Bronchial epithelial cell (primary cell): ENCODE measurements at regions not wholly inside any gene's neighbourhood (a gene's known extent, or its start where the extent isn't known, plus 50 kb on each side); places are given as distances from the start of the nearest gene placed in this dataset.

ENCODE experiments used
- DNase-seq: peaks from one replicate; pipeline ENCODE4 v3.0.0-alpha.2; 2010; ENCODE audit warnings: low read depth
- FAIRE-seq: peaks from 2 replicates; lab custom pipeline; 2011; peaks lifted over from hg19 to GRCh38; lab: Jason Lieb, UNC
- H3K27me3 ChIP-seq: 2 replicates; pipeline ENCODE4 v1.5.1; 2011; ENCODE audit warnings: low read length; ENCODE audit not compliant: control insufficient read depth, insufficient read depth
- H3K36me3 ChIP-seq: 2 replicates; pipeline ENCODE4 v1.5.1; 2011; ENCODE audit warnings: low read length; ENCODE audit not compliant: control insufficient read depth, insufficient read depth
- H3K4me3 ChIP-seq: 2 replicates; pipeline ENCODE4 v1.5.1; 2011; ENCODE audit warnings: mild to moderate bottlenecking, low read depth, low read length, control low read depth
- CTCF ChIP-seq: IDR thresholded peaks from 2 replicates; pipeline ENCODE4 v1.5.1; 2011; ENCODE audit warnings: mild to moderate bottlenecking, moderate library complexity, low read length, control low read depth, inconsistent platforms; ENCODE audit not compliant: insufficient read depth, severe bottlenecking

- H3K27me3 ChIP-seq: no peaks in the 10 kb centered on the region
- DNase-seq: no peak
- no peak for FAIRE-seq
- H3K36me3 ChIP-seq: no peaks in the 10 kb centered on the region
- no peak overlapping the region for H3K4me3 ChIP-seq
- TF ChIP-seq CTCF: no peak
Measured at GRCh38 chr4:189098932-189099696, 841.6 kb upstream of the FRG1 start.

- Histone ChIP-seq H3K36me3 (no peaks in the 10 kb centered on the region), H3K4me3 (no peak overlapping the region), H3K27me3 (no peaks in the 10 kb centered on the region)
- FAIRE-seq (no peak), DNase-seq (no peak)
- TF ChIP-seq CTCF: no peak
Measured at GRCh38 chr4:189113389-189113888, 827.2 kb upstream of the FRG1 start.

- FAIRE-seq: no peak
Measured at GRCh38 chr4:189117426-189117825, 823.2 kb upstream of the FRG1 start.

GRCh38 chr4:189121336-189121735 is 819.3 kb upstream of the FRG1 start:
- H3K36me3 ChIP-seq: no peaks in the 10 kb centered on the region
- H3K4me3 ChIP-seq: no peak overlapping the region
- TF ChIP-seq CTCF: no peak
- DNase-seq (no peak), FAIRE-seq (no peak)
- no peaks in the 10 kb centered on the region for H3K27me3 ChIP-seq

More at GRCh38 chr4:189117426-189117825, 823.2 kb upstream of the FRG1 start:
- H3K36me3 ChIP-seq: no peaks in the 10 kb centered on the region
- no peak overlapping the region for H3K4me3 ChIP-seq
- peak; percentile 12 for DNase-seq
- H3K27me3 ChIP-seq: no peaks in the 10 kb centered on the region
- TF ChIP-seq CTCF: no peak

GRCh38 chr4:189124149-189124758 is 816.4 kb upstream of the FRG1 start:
- peak; percentile 67 for TF ChIP-seq CTCF
- no peaks in the 10 kb centered on the region for H3K27me3 ChIP-seq
- DNase-seq (peak; percentile 39), FAIRE-seq (no peak)
- no peaks in the 10 kb centered on the region for H3K36me3 ChIP-seq
- H3K4me3 ChIP-seq: no peak overlapping the region

GRCh38 chr4:189124791-189125190 is 815.9 kb upstream of the FRG1 start:
- Histone ChIP-seq H3K27me3 (no peaks in the 10 kb centered on the region), H3K4me3 (no peak overlapping the region), H3K36me3 (no peaks in the 10 kb centered on the region)
- TF ChIP-seq CTCF: no peak
- no peak for FAIRE-seq
- no peak for DNase-seq
